NCI-H460 (cell line): ENCODE measurements at regions not wholly inside any gene's neighbourhood (a gene's known extent, or its start where the extent isn't known, plus 50 kb on each side); places are given as distances from the start of the nearest gene placed in this dataset.
A peak's percentile ranks its signal among the peaks of the same experiment; 100 is the strongest.

ENCODE experiments used
- DNase-seq: peaks from one replicate; pipeline ENCODE4 v3.0.0-alpha.2; 2016; ENCODE audit warnings: low read depth; ENCODE audit errors: extremely low read depth

- no peak for DNase-seq
Observed at GRCh38 chr16:85415196-85416090, 197.7 kb upstream of the GSE1 start.

DNA sequence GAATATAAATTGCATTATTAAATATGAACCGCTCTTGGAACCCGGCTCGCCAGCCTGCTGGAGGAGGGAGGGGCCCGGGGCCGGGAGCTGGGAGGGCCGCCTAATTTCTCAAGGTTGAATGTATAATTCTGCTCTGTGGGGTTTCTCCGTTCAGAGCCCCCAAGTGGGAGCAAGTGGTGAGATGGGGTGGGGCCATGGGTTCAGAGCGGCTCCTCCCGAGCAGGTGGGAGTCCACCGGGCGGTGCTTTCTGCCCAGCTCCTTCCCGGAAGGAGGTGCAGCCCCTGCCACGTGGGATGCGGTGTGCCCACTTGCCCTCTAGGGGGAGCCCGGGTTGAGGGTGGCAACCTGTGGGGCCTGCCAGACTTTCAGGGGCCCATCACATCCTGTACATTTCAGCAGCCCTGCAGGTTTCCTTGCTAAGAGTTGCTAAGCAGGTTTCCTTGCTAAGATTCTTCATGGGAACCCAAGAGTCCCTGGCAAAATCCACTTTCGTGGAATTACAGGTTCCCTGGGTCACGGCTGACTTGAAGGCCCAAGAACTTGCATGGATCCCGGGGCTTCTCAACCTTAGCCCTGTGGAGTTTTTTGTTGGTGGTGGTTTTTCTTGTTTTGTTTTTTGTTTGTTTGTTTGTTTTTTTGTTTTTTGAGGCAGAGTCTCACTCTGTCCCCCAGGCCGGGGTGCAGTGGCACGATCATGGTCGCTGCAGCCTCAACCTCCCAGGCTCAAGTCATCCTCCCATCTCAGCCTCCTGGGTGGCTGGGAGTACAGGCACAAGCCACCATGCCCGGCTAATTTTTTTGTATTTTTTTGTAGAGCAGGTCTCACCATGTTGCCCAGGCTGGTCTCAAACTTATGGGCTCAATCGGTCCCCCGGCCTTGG, 196.7 kb upstream of the GSE1 start:
- DNase-seq, result peak; percentile 25

DNA sequence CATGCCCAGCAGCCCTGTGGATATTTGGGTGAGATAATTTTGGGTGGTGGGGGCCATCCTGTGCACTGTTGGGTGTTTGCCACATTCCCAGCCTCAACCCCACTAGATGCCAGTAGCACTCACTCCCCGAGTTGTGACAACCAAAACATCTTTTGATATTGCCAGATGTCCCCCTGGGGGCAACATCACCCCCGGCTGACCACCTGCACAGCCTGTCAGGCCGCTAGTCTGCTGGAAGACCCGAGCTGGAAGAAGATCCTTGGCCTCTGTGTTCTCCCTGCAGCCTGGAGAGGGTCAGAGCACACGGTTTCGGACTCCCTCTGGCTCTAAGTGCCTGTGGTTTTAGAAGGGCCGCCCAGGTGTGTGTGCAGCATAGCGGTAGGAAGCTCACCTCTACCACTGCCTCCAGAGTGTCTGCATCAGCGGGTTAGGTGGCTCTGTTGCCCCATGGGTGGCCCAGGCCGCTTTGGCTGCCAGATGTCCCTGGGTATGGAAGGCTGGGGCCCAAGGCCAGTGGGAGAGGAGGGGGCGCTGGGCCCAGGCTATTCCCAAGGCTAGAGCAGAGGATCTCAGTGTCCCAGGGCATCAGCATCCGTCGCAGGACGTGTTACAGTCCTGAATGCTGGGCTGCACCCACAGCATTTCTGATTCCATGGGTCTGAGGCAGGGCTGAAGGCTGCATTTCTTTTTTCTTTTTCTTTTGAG, 195.8 kb upstream of the GSE1 start:
- DNase-seq, result no peak

- no peak for DNase-seq
Observed at GRCh38 chr16:85418978-85419491, 194.1 kb upstream of the GSE1 start.

DNA sequence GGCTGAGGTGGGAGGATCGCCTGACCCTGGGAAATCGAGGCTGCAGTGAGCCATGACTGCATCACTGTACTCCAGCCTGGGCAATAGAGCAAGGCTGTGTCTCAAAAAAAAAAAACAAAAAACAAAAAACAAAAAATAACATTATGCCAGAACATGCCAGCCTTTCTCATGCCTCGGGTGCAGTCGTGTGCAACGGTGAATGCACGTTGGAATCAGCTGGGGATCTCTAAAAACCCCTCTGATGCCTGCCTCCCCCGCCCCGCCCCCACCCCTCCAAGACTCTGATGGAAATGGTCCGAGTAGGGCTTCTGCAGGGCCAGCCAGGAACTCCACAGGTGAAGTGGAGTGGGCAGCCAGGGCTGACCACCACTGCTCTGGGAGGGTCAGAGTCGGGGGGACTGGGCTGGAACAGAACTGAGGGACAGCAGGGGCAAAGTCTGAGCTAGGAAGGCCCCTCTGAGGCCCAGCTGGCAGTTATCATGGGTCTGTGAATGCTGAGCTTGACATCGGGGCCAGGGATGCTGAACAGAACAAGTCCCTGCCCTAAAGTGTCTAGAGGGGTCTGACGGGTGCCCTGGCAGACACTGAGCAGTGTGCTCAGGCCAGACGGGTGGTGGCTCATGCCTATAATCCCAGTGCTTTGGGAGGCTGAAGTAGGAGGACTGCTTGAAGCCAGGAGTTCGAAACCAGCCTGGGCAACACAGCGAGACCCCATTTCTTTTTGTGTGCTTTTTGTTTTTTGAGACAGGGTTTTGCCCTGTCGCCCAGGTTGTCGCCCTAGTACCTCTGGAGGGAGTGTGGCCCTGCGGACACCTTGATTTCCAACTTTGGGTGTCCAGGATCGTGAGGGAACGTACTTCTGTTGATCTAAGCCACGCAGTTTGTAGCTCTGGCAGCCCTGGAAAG, 193.4 kb upstream of the GSE1 start:
- DNase-seq, result no peak

GRCh38 chr16:85420501-85421337, 192.4 kb upstream of the GSE1 start:
- DNase-seq, result peak; percentile 42

GRCh38 chr16:85421338-85422195, 191.6 kb upstream of the GSE1 start:
- DNase-seq, result no peak

- DNase-seq, result no peak
Observed at GRCh38 chr16:85422196-85422631, 190.9 kb upstream of the GSE1 start.

DNA sequence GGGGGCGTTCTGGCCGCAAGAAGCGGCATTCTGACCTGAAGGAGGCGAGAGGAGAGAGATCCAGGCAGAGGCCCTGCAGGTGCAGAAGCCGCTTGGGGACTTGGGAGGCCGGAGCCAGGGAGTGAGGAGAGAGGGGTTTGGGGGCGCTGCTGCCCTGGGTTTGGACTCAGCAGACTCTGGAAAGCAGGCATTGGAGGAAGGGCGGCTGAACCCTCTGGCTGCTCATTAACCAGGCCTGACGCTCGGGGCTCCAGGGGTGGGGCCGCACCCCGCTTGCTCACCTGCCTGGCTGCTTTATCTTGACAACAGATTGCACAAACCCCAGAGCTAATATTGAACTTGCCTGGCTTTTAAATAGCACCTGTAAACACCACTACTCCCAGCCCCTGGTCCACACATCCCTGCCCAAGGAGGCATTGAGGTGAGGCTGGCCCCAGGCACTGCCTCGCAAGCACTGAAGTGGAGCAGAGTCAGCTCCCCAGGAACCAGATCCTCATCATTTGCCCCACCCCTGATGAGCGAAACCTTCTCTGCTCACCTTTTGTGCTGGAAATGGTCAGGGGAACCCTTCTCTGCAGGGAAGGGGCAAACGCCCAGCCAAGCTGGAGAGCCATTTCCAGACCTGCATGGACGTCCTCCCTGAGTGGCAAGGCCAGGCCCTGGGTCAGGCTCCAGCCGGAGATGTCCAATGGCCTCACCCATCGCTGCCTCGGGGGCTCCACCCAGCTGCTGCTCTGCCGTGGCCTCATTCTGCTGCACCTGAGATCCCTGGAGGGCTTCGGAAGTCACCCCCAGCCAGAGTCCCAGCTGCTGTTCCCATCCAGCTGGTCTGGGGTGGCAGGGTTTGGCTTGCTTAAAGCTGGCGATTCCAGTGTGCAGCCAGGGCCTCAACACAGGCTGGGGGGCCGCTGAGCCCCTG, 190.2 kb upstream of the GSE1 start:
- no peak for DNase-seq

DNA sequence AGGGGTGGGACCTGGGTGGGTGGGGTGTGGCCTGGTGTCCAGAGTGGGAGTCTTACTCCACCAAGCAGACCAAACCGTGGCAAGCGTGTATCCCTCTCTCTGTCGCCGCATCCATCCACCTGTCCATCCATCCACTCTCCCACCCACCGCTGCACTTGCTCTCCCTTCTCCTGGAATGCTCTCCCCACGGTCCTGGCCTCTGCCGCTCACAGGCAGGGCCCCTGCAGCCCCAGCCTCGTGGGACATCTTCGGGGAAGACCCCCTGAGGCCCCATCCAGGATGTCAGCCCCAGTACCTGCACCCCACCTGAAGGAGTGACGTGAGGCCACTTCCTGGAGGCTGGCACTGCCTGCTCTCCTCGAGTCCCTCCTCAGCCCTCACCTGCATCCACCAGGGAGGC, 189.5 kb upstream of the GSE1 start:
- DNase-seq, result no peak

GRCh38 chr16:85424260-85425073, 188.7 kb upstream of the GSE1 start:
- DNase-seq, result no peak

DNA sequence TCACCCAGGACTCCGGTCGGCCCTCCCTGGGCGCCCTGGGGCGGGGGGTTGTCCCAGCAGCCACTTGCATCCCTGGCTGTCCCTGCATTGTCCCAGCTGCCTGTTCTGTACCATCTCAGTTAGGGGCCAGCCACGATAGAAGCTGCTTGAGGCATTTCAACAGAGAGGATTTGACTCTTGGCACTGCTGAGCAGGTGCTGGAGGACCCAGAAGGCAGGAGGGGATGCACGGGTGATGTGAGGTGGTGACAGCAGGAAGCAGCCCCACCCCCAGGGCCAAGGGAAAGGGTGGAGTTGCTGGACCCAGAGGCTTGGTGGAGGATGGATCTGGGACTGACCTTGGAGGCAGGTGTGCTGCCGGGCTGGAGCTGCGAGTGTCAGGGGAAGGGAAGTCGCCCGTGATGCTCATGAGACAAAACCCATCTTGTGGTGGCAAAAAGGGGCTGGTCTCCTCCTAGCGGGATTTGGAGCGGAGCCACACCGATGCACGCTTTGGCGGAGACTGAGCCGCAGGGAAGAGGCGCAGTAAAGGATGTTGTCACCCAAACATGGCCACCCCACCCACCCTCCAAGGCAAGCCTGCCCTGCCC, 188.0 kb upstream of the GSE1 start:
- DNase-seq, result no peak

DNA sequence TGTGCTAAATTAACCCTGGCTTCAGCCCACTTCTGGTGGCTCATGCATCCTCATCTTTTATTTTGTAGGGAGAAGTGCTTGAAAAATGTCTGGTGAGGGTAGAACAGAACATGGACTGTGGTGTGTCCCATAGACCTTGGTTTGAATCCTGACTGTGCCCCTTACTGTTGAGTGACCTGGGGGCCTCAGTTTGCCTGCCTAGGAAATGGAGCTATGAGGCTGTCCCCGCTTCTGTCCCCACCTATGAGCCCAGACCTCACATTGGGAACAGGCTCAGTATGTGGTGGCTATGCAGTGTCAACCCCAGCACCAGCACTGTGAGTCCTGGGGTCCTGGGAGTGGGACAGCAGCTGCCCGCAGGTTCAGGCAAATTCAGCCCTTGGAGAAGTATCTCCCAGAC, 186.3 kb upstream of the GSE1 start:
- no peak for DNase-seq

- peak; percentile 20 for DNase-seq
Observed at GRCh38 chr16:85428168-85428898, 184.8 kb upstream of the GSE1 start.
